Neural progenitor cell (in vitro differentiated cells): ENCODE measurements at regions not wholly inside any gene's neighbourhood (a gene's known extent, or its start where the extent isn't known, plus 50 kb on each side); places are given as distances from the start of the nearest gene placed in this dataset.
A peak's percentile ranks its signal among the peaks of the same experiment; 100 is the strongest.

Source experiments
- DNase-seq: peaks from one replicate; pipeline ENCODE4 v3.0.0-alpha.2; 2016; ENCODE audit warnings: low spot score
- H2AFZ ChIP-seq: fragments of 200-600 bp; sonication (generic); replicated peaks from 2 replicates; pipeline ENCODE4 v1.6.1; 2016; ENCODE audit warnings: antibody characterized with exemption
- H3F3A ChIP-seq: fragments of 200-600 bp; sonication (generic); 2 replicates; pipeline ENCODE4 v1.6.1; 2016; ENCODE audit warnings: antibody characterized with exemption, low read depth
- H3K27ac ChIP-seq: fragments of 200-600 bp; sonication (generic); 2 replicates; pipeline ENCODE4 v1.5.1; 2016; ENCODE audit warnings: mild to moderate bottlenecking
- H3K27me3 ChIP-seq: fragments of 200-600 bp; sonication (generic); 2 replicates; pipeline ENCODE4 v1.6.1; 2016; ENCODE audit warnings: mild to moderate bottlenecking, moderate library complexity
- H3K36me3 ChIP-seq: fragments of 200-600 bp; sonication (generic); 2 replicates; pipeline ENCODE4 v1.5.1; 2016
- H3K4me1 ChIP-seq: fragments of 200-600 bp; sonication (generic); 2 replicates; pipeline ENCODE4 v1.6.1; 2016; ENCODE audit warnings: mixed run types
- H3K4me2 ChIP-seq: fragments of 200-600 bp; sonication (generic); 2 replicates; pipeline ENCODE4 v1.6.1; 2016
- H3K4me3 ChIP-seq: fragments of 200-600 bp; sonication (generic); 2 replicates; pipeline ENCODE4 v1.5.1; 2016
- H3K79me2 ChIP-seq: fragments of 200-600 bp; sonication (generic); 2 replicates; pipeline ENCODE4 v1.6.1; 2016; ENCODE audit warnings: low read depth
- H3K9ac ChIP-seq: fragments of 200-600 bp; sonication (generic); 2 replicates; pipeline ENCODE4 v1.6.1; 2016
- H3K9me3 ChIP-seq: fragments of 200-600 bp; sonication (generic); 2 replicates; pipeline ENCODE4 v1.5.1; 2016; ENCODE audit warnings: low read depth
- H4K20me1 ChIP-seq: fragments of 200-600 bp; sonication (generic); 2 replicates; pipeline ENCODE4 v1.6.1; 2016; ENCODE audit warnings: low read depth
- H3K27ac Mint-ChIP-seq: 3 replicates; pipeline ENCODE4 v1.8.0; 2021; ENCODE audit warnings: mixed read lengths
- H3K27me3 Mint-ChIP-seq: 2 replicates; pipeline ENCODE4 v1.8.0; 2022; ENCODE audit warnings: low read depth, mild to moderate bottlenecking, inconsistent platforms, moderate library complexity, mixed read lengths; ENCODE audit not compliant: insufficient read depth
- H3K36me3 Mint-ChIP-seq: 3 replicates; pipeline ENCODE4 v1.8.0; 2021; ENCODE audit warnings: mixed read lengths
- H3K4me1 Mint-ChIP-seq: 3 replicates; pipeline ENCODE4 v1.8.0; 2021; ENCODE audit warnings: mixed read lengths
- H3K4me3 Mint-ChIP-seq: 3 replicates; pipeline ENCODE4 v1.8.0; 2021; ENCODE audit warnings: mild to moderate bottlenecking, moderate library complexity, mixed read lengths
- H3K9me3 Mint-ChIP-seq: 3 replicates; pipeline ENCODE4 v1.8.0; 2020; ENCODE audit warnings: mixed read lengths
- EZH2 ChIP-seq: fragments of 200-600 bp; sonication (generic); IDR thresholded peaks from 2 replicates; pipeline ENCODE4 v1.6.1; 2017; ENCODE audit warnings: antibody characterized with exemption, mild to moderate bottlenecking, moderate library complexity
- EZH2phosphoT487 ChIP-seq: fragments of 200-600 bp; sonication (generic); IDR thresholded peaks from 2 replicates; pipeline ENCODE4 v1.6.1; 2017; ENCODE audit warnings: antibody characterized with exemption
- TF ChIP-seq, protein P1 (sequence below): fragments of 200-600 bp; sonication (generic); IDR thresholded peaks from 2 replicates; pipeline ENCODE4 v1.5.1; 2017; ENCODE audit warnings: antibody characterized with exemption, mild to moderate bottlenecking

DNA sequence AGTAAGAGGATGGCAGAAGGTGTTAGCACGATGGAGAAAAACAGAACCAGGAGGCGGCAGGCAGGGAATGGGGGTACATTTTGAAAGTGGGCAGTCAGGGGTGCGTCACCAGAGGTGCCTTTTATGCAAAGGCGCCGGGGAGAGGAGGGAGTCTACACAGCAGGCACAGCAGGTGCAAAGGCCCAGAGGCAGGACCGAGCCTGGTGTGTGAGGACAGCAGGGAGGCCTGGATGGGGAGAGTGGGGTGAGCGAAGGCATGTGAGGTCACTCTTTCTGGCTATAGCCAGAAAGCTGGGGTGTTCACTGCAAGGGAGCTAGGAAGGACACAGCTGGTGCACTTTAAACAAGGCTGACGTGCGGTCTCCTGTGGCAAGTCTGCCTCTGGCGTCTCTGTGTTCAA lies 65.0 kb downstream of the NCOR2 start:
- Histone ChIP-seq H3K27me3 (no peaks in the 10 kb centered on the region), H3K9ac (no peak overlapping the region), H3F3A (peaks cover 40% of the 10 kb centered on the region), H3K9me3 (no peaks in the 10 kb centered on the region), H3K4me2 (no peak overlapping the region), H3K4me1 (peaks cover 56% of the 10 kb centered on the region), H3K79me2 (peaks cover 96% of the 10 kb centered on the region), H3K36me3 (no peaks in the 10 kb centered on the region), H4K20me1 (peaks cover 86% of the 10 kb centered on the region), H3K4me3 (no peak overlapping the region), H2AFZ (no peak overlapping the region), H3K27ac (no peak overlapping the region)
- Mint-ChIP-seq H3K27ac (peak overlapping the region; percentile 60), H3K27me3 (peaks cover 13% of the 10 kb centered on the region), H3K9me3 (no peaks in the 10 kb centered on the region), H3K4me3 (no peak overlapping the region), H3K36me3 (no peaks in the 10 kb centered on the region), H3K4me1 (peaks cover 80% of the 10 kb centered on the region)
- no peak for DNase-seq
- TF ChIP-seq EZH2 (no peak), EZH2phosphoT487 (no peak)
- TF ChIP-seq, protein P1, sequence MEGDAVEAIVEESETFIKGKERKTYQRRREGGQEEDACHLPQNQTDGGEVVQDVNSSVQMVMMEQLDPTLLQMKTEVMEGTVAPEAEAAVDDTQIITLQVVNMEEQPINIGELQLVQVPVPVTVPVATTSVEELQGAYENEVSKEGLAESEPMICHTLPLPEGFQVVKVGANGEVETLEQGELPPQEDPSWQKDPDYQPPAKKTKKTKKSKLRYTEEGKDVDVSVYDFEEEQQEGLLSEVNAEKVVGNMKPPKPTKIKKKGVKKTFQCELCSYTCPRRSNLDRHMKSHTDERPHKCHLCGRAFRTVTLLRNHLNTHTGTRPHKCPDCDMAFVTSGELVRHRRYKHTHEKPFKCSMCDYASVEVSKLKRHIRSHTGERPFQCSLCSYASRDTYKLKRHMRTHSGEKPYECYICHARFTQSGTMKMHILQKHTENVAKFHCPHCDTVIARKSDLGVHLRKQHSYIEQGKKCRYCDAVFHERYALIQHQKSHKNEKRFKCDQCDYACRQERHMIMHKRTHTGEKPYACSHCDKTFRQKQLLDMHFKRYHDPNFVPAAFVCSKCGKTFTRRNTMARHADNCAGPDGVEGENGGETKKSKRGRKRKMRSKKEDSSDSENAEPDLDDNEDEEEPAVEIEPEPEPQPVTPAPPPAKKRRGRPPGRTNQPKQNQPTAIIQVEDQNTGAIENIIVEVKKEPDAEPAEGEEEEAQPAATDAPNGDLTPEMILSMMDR = no peak

DNA sequence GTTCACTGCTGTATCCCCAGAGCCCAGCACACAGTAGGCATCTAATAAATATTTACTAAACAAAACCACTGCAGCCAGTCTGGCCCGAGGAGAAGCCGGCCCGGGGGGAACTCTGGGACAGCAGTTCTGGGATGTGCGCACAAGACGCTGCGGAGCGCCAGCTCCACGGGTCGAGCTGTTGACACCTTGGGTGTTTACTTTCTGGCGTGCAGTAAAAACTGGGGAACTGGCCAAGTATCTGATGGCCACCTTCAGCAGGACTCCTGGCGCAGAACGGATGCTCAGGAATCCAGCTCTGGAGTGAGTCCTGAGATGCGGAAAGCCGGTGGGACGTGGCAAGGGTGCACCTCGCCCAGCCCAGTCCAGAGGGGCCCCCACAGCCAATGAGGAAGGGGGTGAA lies 65.6 kb downstream of the NCOR2 start:
- Histone ChIP-seq H3K4me1 (peaks cover 51% of the 10 kb centered on the region), H3K27ac (no peak overlapping the region), H3K36me3 (no peaks in the 10 kb centered on the region), H3K79me2 (peaks cover 96% of the 10 kb centered on the region), H3K4me2 (peak overlapping the region; percentile 59), H2AFZ (no peak overlapping the region), H3F3A (peaks cover 40% of the 10 kb centered on the region), H3K9ac (no peak overlapping the region), H3K9me3 (no peaks in the 10 kb centered on the region), H3K4me3 (no peak overlapping the region), H4K20me1 (peaks cover 86% of the 10 kb centered on the region), H3K27me3 (no peaks in the 10 kb centered on the region)
- TF ChIP-seq, protein P1 = no peak
- TF ChIP-seq EZH2phosphoT487 (no peak), EZH2 (no peak)
- DNase-seq = no peak
- no peak overlapping the region for H3K4me3 Mint-ChIP-seq
- H3K27ac Mint-ChIP-seq = no peak overlapping the region
- H3K36me3 Mint-ChIP-seq = no peaks in the 10 kb centered on the region
- H3K27me3 Mint-ChIP-seq = peaks cover 13% of the 10 kb centered on the region
- H3K9me3 Mint-ChIP-seq = no peaks in the 10 kb centered on the region
- peaks cover 80% of the 10 kb centered on the region for H3K4me1 Mint-ChIP-seq

DNA sequence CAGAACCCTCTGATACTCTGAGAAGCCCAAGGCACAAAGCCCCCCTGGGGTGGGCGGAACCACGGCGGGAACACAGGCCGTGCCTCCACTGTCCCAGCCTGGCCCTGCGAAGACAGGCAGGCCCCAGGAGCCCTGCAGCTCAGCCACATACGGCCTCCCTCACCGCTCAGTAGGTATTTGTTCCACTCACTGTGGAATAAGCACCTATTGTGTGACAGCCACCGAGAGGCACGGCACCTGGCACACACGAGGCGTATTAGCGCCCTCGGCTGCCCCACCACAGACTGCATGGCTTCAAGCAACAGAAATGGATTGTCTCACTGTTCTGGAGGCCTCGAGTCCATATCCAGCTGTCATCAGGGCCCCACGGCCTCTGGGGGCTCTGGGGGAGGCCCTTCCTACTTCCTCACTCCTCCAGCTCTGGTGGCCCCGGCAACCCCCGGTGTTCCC lies 66.3 kb downstream of the NCOR2 start:
- H3K9ac ChIP-seq = no peak overlapping the region
- no peaks in the 10 kb centered on the region for H3K9me3 Mint-ChIP-seq
- no peak for TF ChIP-seq EZH2phosphoT487
- no peak for TF ChIP-seq EZH2
- TF ChIP-seq, protein P1 = no peak
- peaks cover 35% of the 10 kb centered on the region for H3F3A ChIP-seq
- H3K4me1 ChIP-seq = peaks cover 44% of the 10 kb centered on the region
- H3K27ac Mint-ChIP-seq = peak overlapping the region; percentile 87
- H2AFZ ChIP-seq = no peak overlapping the region
- peak; percentile 52 for DNase-seq
- peaks cover 76% of the 10 kb centered on the region for H3K4me1 Mint-ChIP-seq
- H3K27me3 Mint-ChIP-seq = peaks cover 13% of the 10 kb centered on the region
- H4K20me1 ChIP-seq = peaks cover 86% of the 10 kb centered on the region
- H3K36me3 ChIP-seq = no peaks in the 10 kb centered on the region
- H3K4me2 ChIP-seq = peak overlapping the region; percentile 59
- no peaks in the 10 kb centered on the region for H3K36me3 Mint-ChIP-seq
- H3K4me3 Mint-ChIP-seq = no peak overlapping the region
- peaks cover 96% of the 10 kb centered on the region for H3K79me2 ChIP-seq
- H3K27ac ChIP-seq = peak overlapping the region; percentile 68
- H3K9me3 ChIP-seq = no peaks in the 10 kb centered on the region
- no peaks in the 10 kb centered on the region for H3K27me3 ChIP-seq
- H3K4me3 ChIP-seq = no peak overlapping the region
